Right renal pelvis (tissue), 4 donors: ENCODE measurements at regions not wholly inside any gene's neighbourhood (a gene's known extent, or its start where the extent isn't known, plus 50 kb on each side); places are given as distances from the start of the nearest gene placed in this dataset.

Source experiments
- DNase-seq, 4 donors: peaks; one replicate each; pipeline ENCODE4 v3.0.0-alpha.2; 2013; ENCODE audit warnings: low read depth in 4 of 4, low spot score in 3 of 4, missing footprints in 1 of 4

GRCh38 chr14:35991356-35991755 is 165.2 kb downstream of the BRMS1L start:
- no peak for DNase-seq

- no peak for DNase-seq
Observed at GRCh38 chr14:35989736-35990135, 163.6 kb downstream of the BRMS1L start.

GRCh38 chr14:35988972-35989690 is 163.0 kb downstream of the BRMS1L start:
- no peak for DNase-seq

GRCh38 chr14:35988550-35988949 is 162.4 kb downstream of the BRMS1L start:
- DNase-seq = no peak

GRCh38 chr14:35987731-35988130 is 161.6 kb downstream of the BRMS1L start:
- no peak for DNase-seq

- DNase-seq = no peak
Observed at GRCh38 chr14:35986219-35986573, 160.1 kb downstream of the BRMS1L start.

- no peak for DNase-seq
Observed at GRCh38 chr14:35985474-35986218, 159.5 kb downstream of the BRMS1L start.

GRCh38 chr14:35979531-35979930 is 153.4 kb downstream of the BRMS1L start:
- DNase-seq = no peak

GRCh38 chr14:35978561-35978960 is 152.4 kb downstream of the BRMS1L start:
- no peak for DNase-seq

- DNase-seq = no peak
Observed at GRCh38 chr14:35975814-35976213, 149.7 kb downstream of the BRMS1L start.

GRCh38 chr14:35973770-35974169 is 147.6 kb downstream of the BRMS1L start:
- no peak for DNase-seq

GRCh38 chr14:35971965-35972630 is 146.0 kb downstream of the BRMS1L start:
- no peak for DNase-seq

- no peak for DNase-seq
Observed at GRCh38 chr14:35969310-35969709, 143.2 kb downstream of the BRMS1L start.

- no peak for DNase-seq
Observed at GRCh38 chr14:35965400-35965799, 139.3 kb downstream of the BRMS1L start.

GRCh38 chr14:35964697-35965286 is 138.7 kb downstream of the BRMS1L start:
- no peak for DNase-seq

- no peak for DNase-seq
Observed at GRCh38 chr14:35963209-35963608, 137.1 kb downstream of the BRMS1L start.

- no peak for DNase-seq
Observed at GRCh38 chr14:35961697-35962274, 135.6 kb downstream of the BRMS1L start.

GRCh38 chr14:35959835-35960234 is 133.7 kb downstream of the BRMS1L start:
- no peak for DNase-seq

- DNase-seq = no peak
Observed at GRCh38 chr14:35958499-35958898, 132.4 kb downstream of the BRMS1L start.

GRCh38 chr14:35956376-35957085 is 130.4 kb downstream of the BRMS1L start:
- no peak for DNase-seq
